ENCODE measurements at regions not wholly inside any gene's neighbourhood (a gene's known extent, or its start where the extent isn't known, plus 50 kb on each side); places are given as distances from the start of the nearest gene placed in this dataset.

- Histone ChIP-seq H3K27ac (no peak overlapping the region), H3K36me3 (ENCODE audit: insufficient read depth, low read length) (no peaks in the 10 kb centered on the region), H3K9ac (ENCODE audit: insufficient read length) (no peak overlapping the region), H3K4me3 (no peak overlapping the region), H3K9me3 (ENCODE audit: low read depth, low read length) (no peaks in the 10 kb centered on the region)
- DNase-seq (ENCODE audit: low read depth, low spot score): no peak
- no peak for TF ChIP-seq EZH2 (IDR thresholded peaks at IDR 0.05)
- no peak for TF ChIP-seq POLR2AphosphoS5 (IDR thresholded peaks at IDR 0.05; ENCODE audit: borderline replicate concordance, low read depth, low read length)
- no peak for TF ChIP-seq FOXP2 (optimal IDR thresholded peaks at IDR 0.05; ENCODE audit: control extremely low read depth, extremely low read length, insufficient read depth)
These were observed 425.2 kb upstream of the VSTM2A start for GRCh38 chr7:54116956-54117355.

- TF ChIP-seq EZH2 (IDR thresholded peaks at IDR 0.05): no peak
- no peak for TF ChIP-seq FOXP2 (optimal IDR thresholded peaks at IDR 0.05; ENCODE audit: control extremely low read depth, extremely low read length, insufficient read depth)
- no peak for TF ChIP-seq POLR2AphosphoS5 (IDR thresholded peaks at IDR 0.05; ENCODE audit: borderline replicate concordance, low read depth, low read length)
- Histone ChIP-seq H3K36me3 (ENCODE audit: insufficient read depth, low read length) (no peaks in the 10 kb centered on the region), H3K9ac (ENCODE audit: insufficient read length) (no peak overlapping the region), H3K9me3 (ENCODE audit: low read depth, low read length) (no peaks in the 10 kb centered on the region), H3K4me3 (no peak overlapping the region), H3K27ac (no peak overlapping the region)
- DNase-seq (ENCODE audit: low read depth, low spot score): no peak
These were observed 413.1 kb upstream of the VSTM2A start for GRCh38 chr7:54129035-54129434.

GRCh38 chr7:54141576-54141975 is 400.6 kb upstream of the VSTM2A start:
- TF ChIP-seq EZH2 (IDR thresholded peaks at IDR 0.05): no peak
- no peak for TF ChIP-seq POLR2AphosphoS5 (IDR thresholded peaks at IDR 0.05; ENCODE audit: borderline replicate concordance, low read depth, low read length)
- no peak for TF ChIP-seq FOXP2 (optimal IDR thresholded peaks at IDR 0.05; ENCODE audit: control extremely low read depth, extremely low read length, insufficient read depth)
- no peak overlapping the region for H3K4me3 ChIP-seq

GRCh38 chr7:54145716-54146115 is 396.5 kb upstream of the VSTM2A start:
- DNase-seq (ENCODE audit: low read depth, low spot score): no peak
- Histone ChIP-seq H3K36me3 (ENCODE audit: insufficient read depth, low read length) (no peaks in the 10 kb centered on the region), H3K4me3 (no peak overlapping the region), H3K27ac (no peak overlapping the region), H3K9me3 (ENCODE audit: low read depth, low read length) (no peaks in the 10 kb centered on the region), H3K9ac (ENCODE audit: insufficient read length) (no peak overlapping the region)
- TF ChIP-seq EZH2 (IDR thresholded peaks at IDR 0.05) (no peak), FOXP2 (optimal IDR thresholded peaks at IDR 0.05; ENCODE audit: control extremely low read depth, extremely low read length, insufficient read depth) (no peak), POLR2AphosphoS5 (IDR thresholded peaks at IDR 0.05; ENCODE audit: borderline replicate concordance, low read depth, low read length) (no peak)

More at GRCh38 chr7:54141576-54141975, 400.6 kb upstream of the VSTM2A start:
- Histone ChIP-seq H3K9ac (ENCODE audit: insufficient read length) (no peak overlapping the region), H3K36me3 (ENCODE audit: insufficient read depth, low read length) (no peaks in the 10 kb centered on the region), H3K27ac (no peak overlapping the region), H3K9me3 (ENCODE audit: low read depth, low read length) (no peaks in the 10 kb centered on the region)
- DNase-seq (ENCODE audit: low read depth, low spot score): no peak

- no peak overlapping the region for H3K4me3 ChIP-seq
- no peak overlapping the region for H3K9ac ChIP-seq (ENCODE audit: insufficient read length)
- TF ChIP-seq FOXP2 (optimal IDR thresholded peaks at IDR 0.05; ENCODE audit: control extremely low read depth, extremely low read length, insufficient read depth): no peak
- TF ChIP-seq EZH2 (IDR thresholded peaks at IDR 0.05): no peak
- TF ChIP-seq POLR2AphosphoS5 (IDR thresholded peaks at IDR 0.05; ENCODE audit: borderline replicate concordance, low read depth, low read length): no peak
These were observed 388.7 kb upstream of the VSTM2A start for GRCh38 chr7:54153462-54153861.

GRCh38 chr7:54159088-54159487 is 383.1 kb upstream of the VSTM2A start:
- H3K27ac ChIP-seq: no peak overlapping the region
- no peaks in the 10 kb centered on the region for H3K36me3 ChIP-seq (ENCODE audit: insufficient read depth, low read length)
- H3K9me3 ChIP-seq (ENCODE audit: low read depth, low read length): no peaks in the 10 kb centered on the region
- no peak for TF ChIP-seq POLR2AphosphoS5 (IDR thresholded peaks at IDR 0.05; ENCODE audit: borderline replicate concordance, low read depth, low read length)
- no peak for TF ChIP-seq FOXP2 (optimal IDR thresholded peaks at IDR 0.05; ENCODE audit: control extremely low read depth, extremely low read length, insufficient read depth)
- no peak for TF ChIP-seq EZH2 (IDR thresholded peaks at IDR 0.05)
- DNase-seq (ENCODE audit: low read depth, low spot score): no peak
- no peak overlapping the region for H3K9ac ChIP-seq (ENCODE audit: insufficient read length)
- no peak overlapping the region for H3K4me3 ChIP-seq

More at GRCh38 chr7:54153462-54153861, 388.7 kb upstream of the VSTM2A start:
- Histone ChIP-seq H3K9me3 (ENCODE audit: low read depth, low read length) (no peaks in the 10 kb centered on the region), H3K36me3 (ENCODE audit: insufficient read depth, low read length) (no peaks in the 10 kb centered on the region), H3K27ac (no peak overlapping the region)
- no peak for DNase-seq (ENCODE audit: low read depth, low spot score)

GRCh38 chr7:54161621-54162020 is 380.6 kb upstream of the VSTM2A start:
- no peak overlapping the region for H3K4me3 ChIP-seq
- TF ChIP-seq FOXP2 (optimal IDR thresholded peaks at IDR 0.05; ENCODE audit: control extremely low read depth, extremely low read length, insufficient read depth) (no peak), EZH2 (IDR thresholded peaks at IDR 0.05) (no peak), POLR2AphosphoS5 (IDR thresholded peaks at IDR 0.05; ENCODE audit: borderline replicate concordance, low read depth, low read length) (no peak)
- no peak overlapping the region for H3K9ac ChIP-seq (ENCODE audit: insufficient read length)
- no peak overlapping the region for H3K27ac ChIP-seq
- DNase-seq (ENCODE audit: low read depth, low spot score): no peak
- no peaks in the 10 kb centered on the region for H3K36me3 ChIP-seq (ENCODE audit: insufficient read depth, low read length)
- H3K9me3 ChIP-seq (ENCODE audit: low read depth, low read length): no peaks in the 10 kb centered on the region

GRCh38 chr7:54166419-54166818 is 375.8 kb upstream of the VSTM2A start:
- no peak for DNase-seq (ENCODE audit: low read depth, low spot score)
- H3K27ac ChIP-seq: no peak overlapping the region
- no peak for TF ChIP-seq FOXP2 (optimal IDR thresholded peaks at IDR 0.05; ENCODE audit: control extremely low read depth, extremely low read length, insufficient read depth)
- no peak for TF ChIP-seq POLR2AphosphoS5 (IDR thresholded peaks at IDR 0.05; ENCODE audit: borderline replicate concordance, low read depth, low read length)
- TF ChIP-seq EZH2 (IDR thresholded peaks at IDR 0.05): no peak

More at GRCh38 chr7:54166419-54166818, 375.8 kb upstream of the VSTM2A start:
- no peaks in the 10 kb centered on the region for H3K36me3 ChIP-seq (ENCODE audit: insufficient read depth, low read length)
- no peaks in the 10 kb centered on the region for H3K9me3 ChIP-seq (ENCODE audit: low read depth, low read length)
- H3K9ac ChIP-seq (ENCODE audit: insufficient read length): no peak overlapping the region
- no peak overlapping the region for H3K4me3 ChIP-seq
